GM21447 (cell line): ENCODE measurements at regions not wholly inside any gene's neighbourhood (a gene's known extent, or its start where the extent isn't known, plus 50 kb on each side); places are given as distances from the start of the nearest gene placed in this dataset.

Experiments
- ATAC-seq: cut with Tn5 transposase; IDR thresholded peaks from one replicate; pipeline ENCODE4 v1.9.1; 2021; ENCODE audit not compliant: unreplicated experiment

DNA sequence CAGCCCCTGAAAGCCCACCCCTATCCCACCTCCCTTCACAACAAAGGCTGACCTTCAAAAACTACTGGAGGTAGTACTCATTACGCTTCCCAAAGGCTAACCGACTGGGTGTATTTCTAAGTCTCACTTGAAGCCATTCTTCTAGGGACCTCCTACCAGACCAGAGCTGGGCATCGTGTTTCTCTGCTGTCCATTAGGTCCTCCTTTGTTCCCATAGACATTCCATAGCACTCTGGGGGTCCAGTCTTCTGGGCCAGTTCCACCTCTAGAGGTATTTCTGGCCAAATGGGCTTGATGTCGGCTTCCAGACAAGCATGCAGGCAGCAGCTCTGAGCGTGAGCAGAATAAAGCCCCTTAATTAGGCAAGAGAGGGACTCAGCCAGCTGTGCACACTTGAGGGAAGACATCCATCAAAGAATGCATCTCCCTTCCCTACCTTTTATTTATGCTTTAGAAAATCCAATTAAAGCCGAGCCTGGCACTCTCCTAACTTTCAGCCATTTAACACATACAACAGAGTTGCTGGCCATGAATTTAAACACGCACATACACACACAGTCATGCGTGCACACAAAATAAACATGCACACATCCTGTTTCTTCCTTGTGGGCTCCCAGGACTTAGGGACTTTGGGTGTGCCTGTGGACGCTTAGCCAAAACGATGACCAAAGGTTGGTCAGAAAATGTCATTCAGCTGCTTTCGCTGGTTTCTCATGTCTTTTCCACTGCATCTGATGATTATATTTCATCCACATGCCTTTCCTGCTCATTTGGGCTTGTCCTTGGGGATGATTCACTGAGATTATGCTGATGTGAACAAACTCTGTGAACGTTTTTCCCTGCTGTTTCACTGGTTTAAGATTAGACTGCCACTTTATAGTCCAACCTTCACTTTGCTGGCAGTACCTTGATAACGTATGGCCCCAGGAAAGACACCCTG, 362.0 kb upstream of the NFE2L3 start:
- ATAC-seq, result no peak

- ATAC-seq, result no peak
These were observed 361.0 kb upstream of the NFE2L3 start for GRCh38 chr7:25790963-25791362.

GRCh38 chr7:25792586-25792985, 359.4 kb upstream of the NFE2L3 start:
- no peak for ATAC-seq

DNA sequence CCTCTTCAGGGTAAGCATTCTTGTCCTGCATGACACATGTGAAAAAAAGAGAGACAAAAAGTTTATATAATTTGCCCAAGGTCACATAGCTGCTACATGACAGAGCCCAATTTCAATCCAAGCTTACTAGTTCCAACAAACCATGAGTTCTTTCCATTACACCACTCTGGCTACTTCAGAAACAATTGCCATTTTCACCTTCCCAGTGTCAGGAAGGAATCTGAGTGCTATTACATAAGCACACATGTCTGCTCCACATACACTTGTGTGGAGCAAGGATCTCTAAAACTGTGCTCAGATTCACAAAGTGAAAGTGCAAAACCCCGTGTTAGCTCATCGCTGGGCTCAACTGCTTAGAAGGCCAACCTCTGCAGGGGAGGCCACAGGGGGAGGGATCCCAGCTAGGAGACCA, 356.2 kb upstream of the NFE2L3 start:
- ATAC-seq, result no peak

GRCh38 chr7:25798344-25798743, 353.7 kb upstream of the NFE2L3 start:
- ATAC-seq, result no peak

GRCh38 chr7:25801214-25801613, 350.8 kb upstream of the NFE2L3 start:
- ATAC-seq, result no peak

- no peak for ATAC-seq
These were observed 349.9 kb upstream of the NFE2L3 start for GRCh38 chr7:25802057-25802456.

- ATAC-seq, result peak; percentile 69
These were observed 349.5 kb upstream of the NFE2L3 start for GRCh38 chr7:25802473-25802872.

- ATAC-seq, result no peak
These were observed 348.7 kb upstream of the NFE2L3 start for GRCh38 chr7:25803117-25803887.

DNA sequence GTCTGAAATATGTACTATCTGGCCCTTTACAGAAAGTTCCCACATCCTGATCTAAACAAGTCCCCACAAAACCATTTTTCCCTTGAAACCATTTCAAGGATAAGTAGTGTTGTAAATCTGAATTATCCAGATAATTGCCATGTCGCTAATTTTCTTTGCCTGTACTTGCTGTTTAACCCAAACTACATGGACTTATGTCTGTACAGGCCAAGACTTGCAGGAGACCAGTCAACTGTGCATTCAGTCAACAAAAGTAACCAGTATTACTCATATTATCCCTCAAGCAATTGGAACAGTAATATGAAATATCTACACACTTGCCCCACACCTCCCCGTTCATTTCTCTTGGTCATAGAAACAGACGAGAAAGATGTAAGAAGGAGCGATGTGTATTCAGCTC, 347.8 kb upstream of the NFE2L3 start:
- no peak for ATAC-seq

DNA sequence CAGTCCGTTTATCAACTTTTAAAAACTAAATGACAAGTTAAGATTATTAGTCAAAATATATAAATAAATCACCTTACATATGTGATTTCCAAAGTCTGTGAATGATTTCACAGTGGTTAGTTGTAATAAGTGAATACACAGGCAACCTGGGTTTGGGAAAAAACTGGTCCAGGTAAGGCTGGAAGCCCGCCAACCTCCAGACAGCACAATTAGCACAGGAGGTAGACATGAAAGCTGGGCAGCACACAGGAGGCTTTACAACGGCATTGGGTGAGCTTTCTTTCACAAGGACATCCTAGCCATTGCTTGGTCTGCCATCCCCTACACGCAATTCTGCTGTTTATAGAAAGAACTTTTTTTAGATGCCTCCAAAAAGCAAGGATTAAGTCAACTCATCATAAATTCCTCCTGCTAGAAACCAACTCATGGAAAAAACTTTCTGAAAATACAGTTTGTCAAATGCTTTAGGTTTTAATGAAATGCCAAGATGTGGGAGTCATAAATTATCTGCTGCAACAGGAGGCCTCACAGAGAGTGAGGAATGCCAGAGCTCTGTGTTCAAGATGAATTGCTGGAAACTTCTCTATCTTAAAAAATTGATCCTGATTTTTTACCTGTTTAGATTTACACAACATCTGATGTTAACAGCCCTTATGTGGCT, 346.8 kb upstream of the NFE2L3 start:
- no peak for ATAC-seq

GRCh38 chr7:25807086-25807611, 344.8 kb upstream of the NFE2L3 start:
- ATAC-seq, result no peak

DNA sequence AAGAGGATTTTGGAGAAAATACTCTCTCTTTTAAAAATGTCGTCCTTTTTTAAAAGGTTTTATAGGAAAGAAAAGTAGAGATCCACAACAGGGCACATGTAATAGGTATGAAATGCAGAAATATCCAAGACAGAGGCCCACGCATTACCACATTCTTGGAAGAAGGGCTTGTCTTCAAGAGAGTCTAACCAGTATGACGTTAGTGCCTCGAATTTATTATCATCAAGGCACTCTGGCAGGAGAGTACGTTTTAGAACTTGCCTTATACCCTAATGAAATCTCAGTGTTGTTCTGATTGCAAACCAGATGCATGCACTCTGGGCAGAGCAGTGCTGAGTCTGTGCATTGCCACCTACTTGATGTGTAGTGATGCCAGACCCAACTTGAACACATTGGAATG, 342.6 kb upstream of the NFE2L3 start:
- ATAC-seq, result no peak

- ATAC-seq, result no peak
These were observed 339.7 kb upstream of the NFE2L3 start for GRCh38 chr7:25812086-25812850.

DNA sequence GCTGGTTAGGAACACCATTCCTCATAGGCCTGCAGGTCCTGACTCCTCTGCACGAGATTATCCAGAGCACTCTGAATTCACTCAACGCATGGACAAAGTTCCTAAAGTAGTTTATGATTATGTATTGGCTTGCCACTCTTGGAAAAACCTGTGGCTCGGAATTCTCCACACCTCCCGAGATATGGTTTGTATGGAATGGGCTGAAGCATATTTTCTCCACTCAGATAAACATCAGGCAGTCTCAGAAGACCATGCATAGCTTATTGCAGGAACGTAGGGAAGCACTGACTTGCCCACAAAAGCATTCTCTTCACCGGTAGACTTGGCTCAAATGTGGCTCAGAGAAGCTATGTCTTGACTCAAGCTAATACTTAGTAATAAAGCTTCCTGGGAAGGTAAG, 338.6 kb upstream of the NFE2L3 start:
- ATAC-seq, result no peak

DNA sequence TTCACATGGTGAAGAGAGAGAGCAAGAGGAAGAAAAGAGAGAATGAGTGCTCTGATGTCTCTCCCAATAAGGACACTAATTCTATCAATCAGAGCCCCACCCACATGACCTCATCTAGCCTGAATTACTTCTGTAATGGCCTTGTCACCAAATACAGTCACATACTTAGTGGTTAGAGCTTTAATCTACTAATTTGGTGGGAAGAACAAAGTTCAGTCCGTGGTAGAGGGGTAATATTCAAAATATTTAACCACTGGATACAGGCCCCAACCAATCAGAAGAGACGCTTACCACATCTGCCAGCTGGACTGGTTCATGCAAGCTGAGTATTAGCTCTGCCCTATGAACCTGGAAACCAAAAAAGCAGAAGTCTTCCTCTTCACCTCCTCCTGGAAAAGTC, 336.3 kb upstream of the NFE2L3 start:
- ATAC-seq, result no peak

DNA sequence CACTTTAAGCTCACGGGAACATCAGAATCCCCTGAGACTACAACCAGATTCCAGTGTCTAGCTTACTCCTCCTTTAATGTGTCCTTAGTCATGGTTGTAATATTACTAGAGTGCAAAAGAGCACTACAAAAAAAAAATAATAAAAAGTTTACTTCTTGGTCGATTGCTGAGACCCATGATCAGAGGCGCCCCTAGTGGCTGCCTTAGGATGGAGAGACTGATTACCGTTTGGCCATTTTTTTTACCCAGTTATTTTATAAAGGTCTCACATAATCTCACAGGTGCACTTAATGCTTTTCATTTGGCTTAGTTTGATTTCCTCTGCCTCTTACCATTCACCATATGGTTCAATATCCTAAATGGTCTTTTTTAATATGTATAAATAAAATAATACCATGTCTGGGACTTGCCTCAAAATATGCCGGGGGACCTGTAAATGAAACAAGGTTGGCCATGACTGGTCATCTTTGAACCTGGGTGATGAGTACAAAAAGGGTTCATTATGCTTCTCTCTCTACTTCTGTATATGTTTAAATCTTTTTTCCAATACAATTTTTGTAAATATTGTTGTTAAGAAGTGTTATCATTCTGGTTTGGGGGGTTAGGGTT, 331.5 kb upstream of the NFE2L3 start:
- ATAC-seq, result no peak

GRCh38 chr7:25821225-25821624, 330.8 kb upstream of the NFE2L3 start:
- peak; percentile 57 for ATAC-seq

DNA sequence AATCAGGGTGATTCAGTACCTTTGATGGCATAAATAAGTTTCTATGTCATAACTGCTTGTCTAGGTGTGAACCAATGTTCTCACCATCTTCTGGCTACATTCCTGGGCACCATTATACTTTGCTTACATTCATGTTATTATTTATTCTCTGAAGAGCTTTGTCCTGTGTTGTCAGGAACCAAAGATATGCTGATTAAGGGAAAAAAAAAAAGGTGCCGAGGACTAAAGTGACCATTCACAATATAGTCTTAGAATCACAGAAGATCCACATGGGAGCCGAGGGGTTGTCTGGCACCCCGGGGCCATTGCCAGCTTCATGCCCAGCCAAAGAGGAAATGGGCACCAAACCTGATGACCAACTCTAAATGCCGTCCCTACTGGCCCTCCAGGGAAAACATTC, 329.2 kb upstream of the NFE2L3 start:
- no peak for ATAC-seq

DNA sequence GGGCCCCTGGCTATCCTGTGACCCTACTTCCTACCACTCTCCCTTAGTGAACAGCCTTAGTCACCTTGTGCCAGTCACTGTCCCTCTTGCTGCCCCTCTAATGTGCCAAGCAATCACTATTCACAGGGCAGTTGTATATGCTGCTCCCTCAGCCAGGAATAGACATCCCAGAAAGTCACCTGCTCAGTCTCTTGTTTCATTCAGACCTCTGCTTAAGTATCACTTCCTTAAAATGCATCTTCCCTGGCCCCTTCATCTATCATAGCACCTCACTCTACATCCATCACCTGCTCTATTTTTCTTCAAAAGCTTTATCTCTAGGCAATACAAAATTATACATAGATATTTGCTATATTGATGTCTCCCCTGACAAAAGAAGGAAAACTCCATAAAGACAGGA, 328.4 kb upstream of the NFE2L3 start:
- peak; percentile 79 for ATAC-seq
